Stromal cell of bone marrow (primary cell): ENCODE measurements at regions not wholly inside any gene's neighbourhood (a gene's known extent, or its start where the extent isn't known, plus 50 kb on each side); places are given as distances from the start of the nearest gene placed in this dataset.
"Not testable (repeated sequence)": the region's sequence is repeated elsewhere in the genome, so short reads cannot be mapped to it uniquely, and the experiment has no call there.

ENCODE experiments used
- DNase-seq: peaks from one replicate; pipeline ENCODE4 v3.0.0-alpha.2; 2012; ENCODE audit warnings: low read depth

DNA sequence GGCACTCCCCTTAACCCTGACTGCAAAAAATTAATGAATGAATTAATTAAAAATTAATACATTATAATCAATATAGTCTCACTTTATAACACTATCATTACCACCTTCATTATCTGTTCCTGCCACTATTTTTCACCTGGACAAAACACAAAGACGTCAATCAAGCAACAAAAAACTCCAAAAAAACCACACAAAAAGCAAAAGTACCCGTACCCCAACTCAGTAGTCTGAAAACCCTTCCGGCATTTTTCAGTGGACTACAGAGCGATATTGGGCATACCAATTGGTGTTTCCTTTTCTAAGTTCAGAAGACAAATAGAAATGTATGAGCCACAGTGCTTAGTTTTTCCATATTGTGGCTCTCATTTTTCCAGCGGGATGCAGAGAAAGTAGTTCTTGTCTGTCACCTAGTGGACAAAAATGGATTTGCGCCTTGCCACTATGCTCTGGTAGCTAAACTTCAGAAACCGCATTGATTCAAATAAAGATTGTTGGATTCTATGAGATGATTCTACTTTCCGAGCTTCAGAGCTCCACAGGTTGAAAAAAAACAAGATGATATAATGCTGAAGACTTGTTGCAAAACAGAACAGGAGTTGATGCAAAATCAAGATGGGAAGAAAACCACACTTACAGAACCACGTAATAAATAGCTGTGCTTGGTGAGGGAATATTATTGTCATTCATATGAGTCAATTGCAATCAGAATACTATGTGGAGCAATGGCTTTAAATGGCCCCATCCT lies 50.6 kb upstream of the ITGB1 start:
- DNase-seq, result peak; percentile 64

DNA sequence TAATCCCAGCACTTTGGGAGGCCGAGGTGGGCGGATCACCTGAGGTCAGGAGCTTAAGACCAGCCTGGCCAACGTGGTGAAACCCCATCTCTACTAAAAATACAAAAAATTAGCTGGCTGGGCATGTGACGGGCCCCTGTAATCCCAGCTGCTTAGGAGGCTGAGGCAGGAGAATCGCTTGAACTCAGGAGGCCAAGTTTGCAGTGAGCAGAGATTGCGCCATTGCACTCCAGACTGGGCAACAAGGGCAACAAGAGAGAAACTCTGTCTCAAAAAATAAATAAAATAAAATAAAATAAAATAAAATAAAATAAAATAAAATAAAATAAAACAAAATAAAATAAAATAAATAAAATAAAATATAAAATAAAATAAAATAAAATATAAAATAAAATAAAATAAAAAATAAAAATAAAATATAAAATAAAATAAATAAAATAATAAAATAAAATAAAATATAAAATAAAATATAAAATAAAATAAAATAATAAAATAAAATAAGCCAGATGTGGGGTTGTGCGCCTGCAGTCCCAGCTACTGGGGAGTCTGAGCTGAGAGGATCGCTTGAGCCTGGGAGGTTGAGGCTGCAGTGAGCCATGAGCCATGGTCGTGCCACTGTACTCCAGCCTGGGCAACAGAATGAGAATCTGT lies 49.8 kb upstream of the ITGB1 start:
- not testable (repeated sequence) for DNase-seq
